Left lung (tissue), 4 donors: ENCODE measurements at regions not wholly inside any gene's neighbourhood (a gene's known extent, or its start where the extent isn't known, plus 50 kb on each side); places are given as distances from the start of the nearest gene placed in this dataset.
A peak's percentile ranks its signal among the peaks of the same experiment; 100 is the strongest.

Source experiments
- ATAC-seq: fragments of 200-7000 bp; cut with Tn5 transposase; one replicate; pipeline ENCODE4 v1.9.1; 2020; ENCODE audit warnings: moderate library complexity
- DNase-seq, 4 donors: peaks; one replicate each; pipeline ENCODE4 v3.0.0-alpha.2; 2013 to 2020
- H3K27ac ChIP-seq, 2 donors: fragments of 200-600 bp; sonication (generic) in 1 of 2; one replicate each; pipeline versions ENCODE4 v1.5.0 to v1.8.0; 2020 to 2021
- H3K27me3 ChIP-seq, 2 donors: fragments of 200-600 bp; sonication (generic) in 1 of 2; one replicate each; pipeline versions ENCODE4 v1.5.0 to v1.8.0; 2020 to 2021
- H3K36me3 ChIP-seq, 2 donors: fragments of 200-600 bp; sonication (generic) in 1 of 2; one replicate each; pipeline versions ENCODE4 v1.5.0 to v1.8.0; 2020 to 2021
- H3K4me1 ChIP-seq, 2 donors: fragments of 200-600 bp; one replicate each; pipeline ENCODE4 v1.8.0; 2021
- H3K4me3 ChIP-seq, 2 donors: fragments of 200-600 bp; sonication (generic) in 1 of 2; one replicate each; pipeline versions ENCODE4 v1.5.0 to v1.8.0; 2020 to 2021; ENCODE audit warnings: mild to moderate bottlenecking in 1 of 2
- H3K9me3 ChIP-seq, 2 donors: fragments of 200-600 bp; sonication (generic) in 1 of 2; one replicate each; pipeline versions ENCODE4 v1.5.0 to v1.8.0; 2020 to 2021
- intact Hi-C, 2 donors: fragments of 100-400 bp; cut with DNase I; formaldehyde crosslinking; loops; one replicate each; pipeline versions ENCODE4 v1.11.2 to v1.14.2; 2022
- TF ChIP-seq, protein P1 (sequence below), 2 donors: fragments of 200-600 bp; sonication (generic) in 1 of 2; IDR thresholded peaks; one replicate each; pipeline versions ENCODE4 v1.5.0 to v1.8.0; 2021; ENCODE audit warnings: antibody characterized with exemption in 2 of 2
- donor health status: DM: no; HTN: yes; CAD: no.
- donor health status: DM: no; HTN: no; CAD: no.

DNA sequence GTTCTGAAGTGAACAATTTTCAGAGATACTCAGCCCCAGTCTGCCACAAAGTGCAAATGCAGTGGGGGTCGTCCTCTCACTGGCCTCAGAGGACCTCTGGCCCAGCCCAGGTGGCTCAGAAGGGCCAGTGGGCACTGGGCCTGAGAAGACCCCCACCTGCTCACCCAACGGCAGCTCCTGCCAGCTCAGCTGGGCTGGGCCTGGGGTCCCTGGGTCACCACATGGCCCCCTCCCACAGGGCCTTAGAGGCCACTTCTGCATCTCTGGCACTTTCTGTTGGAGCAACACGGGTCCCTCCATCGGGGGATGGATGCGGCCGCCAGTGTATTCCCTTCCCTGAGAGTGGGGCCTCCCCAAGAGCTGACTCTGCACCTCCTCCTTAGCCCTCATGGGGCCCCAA is 262.7 kb upstream of the KCNH8 start:
- Histone ChIP-seq H3K9me3 (no peaks in the 10 kb centered on the region), H3K27ac (no peak overlapping the region), H3K27me3 (no peaks in the 10 kb centered on the region), H3K36me3 (no peaks in the 10 kb centered on the region), H3K4me1 (no peaks in the 10 kb centered on the region), H3K4me3 (no peak overlapping the region)
- DNase-seq = peak in 1 of 4 donors; percentile 51
- intact Hi-C loops = no loop called here
- TF ChIP-seq, protein P1, sequence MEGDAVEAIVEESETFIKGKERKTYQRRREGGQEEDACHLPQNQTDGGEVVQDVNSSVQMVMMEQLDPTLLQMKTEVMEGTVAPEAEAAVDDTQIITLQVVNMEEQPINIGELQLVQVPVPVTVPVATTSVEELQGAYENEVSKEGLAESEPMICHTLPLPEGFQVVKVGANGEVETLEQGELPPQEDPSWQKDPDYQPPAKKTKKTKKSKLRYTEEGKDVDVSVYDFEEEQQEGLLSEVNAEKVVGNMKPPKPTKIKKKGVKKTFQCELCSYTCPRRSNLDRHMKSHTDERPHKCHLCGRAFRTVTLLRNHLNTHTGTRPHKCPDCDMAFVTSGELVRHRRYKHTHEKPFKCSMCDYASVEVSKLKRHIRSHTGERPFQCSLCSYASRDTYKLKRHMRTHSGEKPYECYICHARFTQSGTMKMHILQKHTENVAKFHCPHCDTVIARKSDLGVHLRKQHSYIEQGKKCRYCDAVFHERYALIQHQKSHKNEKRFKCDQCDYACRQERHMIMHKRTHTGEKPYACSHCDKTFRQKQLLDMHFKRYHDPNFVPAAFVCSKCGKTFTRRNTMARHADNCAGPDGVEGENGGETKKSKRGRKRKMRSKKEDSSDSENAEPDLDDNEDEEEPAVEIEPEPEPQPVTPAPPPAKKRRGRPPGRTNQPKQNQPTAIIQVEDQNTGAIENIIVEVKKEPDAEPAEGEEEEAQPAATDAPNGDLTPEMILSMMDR (IDR thresholded peaks at IDR 0.05) = no peak
- no peak for ATAC-seq

DNA sequence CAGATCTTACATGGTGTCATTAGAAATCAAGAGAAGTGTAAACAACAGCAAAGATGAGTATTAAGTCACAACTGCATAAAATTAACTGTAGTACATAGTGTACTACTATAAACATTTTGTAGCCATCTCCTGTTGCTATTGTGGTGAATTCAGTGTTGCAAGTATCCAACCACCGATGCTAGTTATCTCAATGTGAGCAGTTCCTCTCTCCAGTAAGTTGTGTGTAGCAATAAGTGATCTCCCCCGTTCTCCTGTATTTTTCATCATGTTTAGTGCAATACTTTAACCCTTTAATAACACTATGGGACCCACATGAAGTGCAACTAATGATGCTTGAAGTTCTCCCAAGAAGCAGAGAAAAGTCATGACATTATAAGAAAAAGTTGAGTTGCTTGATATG is 264.7 kb upstream of the KCNH8 start:
- Histone ChIP-seq H3K4me1 (no peaks in the 10 kb centered on the region), H3K27ac (no peak overlapping the region), H3K36me3 (no peaks in the 10 kb centered on the region), H3K27me3 (no peaks in the 10 kb centered on the region), H3K4me3 (no peak overlapping the region), H3K9me3 (no peaks in the 10 kb centered on the region)
- TF ChIP-seq, protein P1 (IDR thresholded peaks at IDR 0.05) = no peak
- DNase-seq (no peak), ATAC-seq (no peak)
- intact Hi-C loops = no loop called here

- no peak overlapping the region for H3K4me3 ChIP-seq
- no peak for ATAC-seq
Measured at GRCh38 chr3:18880691-18881090, 267.6 kb upstream of the KCNH8 start.

DNA sequence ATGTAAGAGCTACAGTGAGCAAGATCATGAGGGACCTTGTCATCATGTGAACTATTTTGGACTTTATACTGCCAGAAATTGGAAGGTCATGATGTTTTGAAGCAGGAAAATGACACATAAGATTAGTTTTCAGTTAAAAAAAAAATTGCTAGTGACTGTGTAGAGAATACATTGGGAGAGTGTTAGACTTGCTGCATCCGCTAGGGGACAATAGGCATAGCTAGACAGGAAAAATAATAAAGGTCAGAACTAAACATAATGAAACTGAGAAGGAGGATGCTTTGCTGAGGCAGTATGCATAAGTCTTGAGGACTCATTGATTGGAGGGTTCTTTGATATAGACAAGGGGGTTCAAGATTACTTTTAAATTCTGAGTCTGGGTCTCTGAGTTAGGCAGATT is 275.8 kb upstream of the KCNH8 start:
- intact Hi-C loops = no loop called here
- H3K36me3 ChIP-seq = no peaks in the 10 kb centered on the region
- no peak for DNase-seq
- no peaks in the 10 kb centered on the region for H3K27me3 ChIP-seq
- H3K27ac ChIP-seq = no peak overlapping the region
- no peak for ATAC-seq
- no peaks in the 10 kb centered on the region for H3K9me3 ChIP-seq
- no peak overlapping the region for H3K4me3 ChIP-seq
- H3K4me1 ChIP-seq = no peaks in the 10 kb centered on the region
- TF ChIP-seq, protein P1 (IDR thresholded peaks at IDR 0.05) = no peak

More at GRCh38 chr3:18880691-18881090, 267.6 kb upstream of the KCNH8 start:
- no peak for DNase-seq
- TF ChIP-seq, protein P1 (IDR thresholded peaks at IDR 0.05) = no peak
- no peaks in the 10 kb centered on the region for H3K27me3 ChIP-seq
- no peak overlapping the region for H3K27ac ChIP-seq
- H3K9me3 ChIP-seq = no peaks in the 10 kb centered on the region
- no peaks in the 10 kb centered on the region for H3K4me1 ChIP-seq
- H3K36me3 ChIP-seq = no peaks in the 10 kb centered on the region
- intact Hi-C loops = no loop called here

DNA sequence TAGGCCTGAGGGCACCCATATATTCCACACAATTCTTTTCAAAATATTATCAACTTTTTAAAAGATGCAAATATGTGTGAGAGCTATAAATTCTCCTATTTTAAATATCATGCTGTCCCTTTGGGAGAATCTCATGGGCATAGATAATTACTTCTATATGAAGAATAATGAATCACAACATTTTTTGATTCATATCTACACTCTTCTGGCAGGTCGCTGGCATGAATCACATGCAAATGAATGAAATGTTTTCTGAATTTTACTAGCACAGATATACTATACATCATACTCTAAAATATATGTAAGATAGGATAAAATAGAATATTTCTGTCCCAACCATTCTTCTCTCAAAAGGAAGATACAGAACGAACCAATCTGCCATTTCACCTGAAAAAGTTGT is 277.7 kb upstream of the KCNH8 start:
- Histone ChIP-seq H3K4me1 (no peaks in the 10 kb centered on the region), H3K36me3 (no peaks in the 10 kb centered on the region), H3K27me3 (no peaks in the 10 kb centered on the region), H3K9me3 (no peaks in the 10 kb centered on the region), H3K27ac (no peak overlapping the region), H3K4me3 (no peak overlapping the region)
- intact Hi-C loops = no loop called here
- ATAC-seq (no peak), DNase-seq (no peak)
- TF ChIP-seq, protein P1 (IDR thresholded peaks at IDR 0.05) = no peak
